Thyroid gland (tissue), 4 donors: ENCODE measurements at regions not wholly inside any gene's neighbourhood (a gene's known extent, or its start where the extent isn't known, plus 50 kb on each side); places are given as distances from the start of the nearest gene placed in this dataset.

Source experiments
- DNase-seq, 2 donors: peaks; one replicate each; pipeline ENCODE4 v3.0.0-alpha.2; 2019
- H3K27ac ChIP-seq, 3 donors: fragments of 200-600 bp; sonication (generic); 1 replicate in 2 of 3; 2 replicates in 1 of 3; pipeline ENCODE4 v1.5.1; 2016 to 2019; ENCODE audit warnings: mild to moderate bottlenecking in 1 of 3, moderate library complexity in 1 of 3
- H3K27me3 ChIP-seq: fragments of 200-600 bp; sonication (generic); one replicate; pipeline ENCODE4 v1.5.1; 2019
- H3K36me3 ChIP-seq, 2 donors: fragments of 200-600 bp; sonication (generic); one replicate each; pipeline ENCODE4 v1.5.1; 2016 to 2019
- H3K4me1 ChIP-seq, 2 donors: fragments of 200-600 bp; sonication (generic); one replicate each; pipeline ENCODE4 v1.5.1; 2017 to 2019
- H3K4me3 ChIP-seq, 3 donors: fragments of 200-600 bp; sonication (generic); replicated peaks in 1 of 3; 1 replicate in 2 of 3; 2 replicates in 1 of 3; pipeline ENCODE4 v1.5.1; 2016; ENCODE audit warnings: mild to moderate bottlenecking in 1 of 3
- H3K9me3 ChIP-seq: fragments of 200-600 bp; sonication (generic); one replicate; pipeline ENCODE4 v1.5.1; 2017
- POLR2A ChIP-seq, 2 donors: fragments of 450-650 bp; IDR thresholded peaks; one replicate each; pipeline ENCODE4 v1.6.1; 2017; ENCODE audit warnings: antibody characterized with exemption in 2 of 2, mild to moderate bottlenecking in 2 of 2, moderate library complexity in 1 of 2
- WGBS, 2 donors: methylation state at CpG; one replicate each; pipeline ENCODE4 v1.1.5; 2017; 5-methylcytosine and 5-hydroxymethylcytosine counted together
- intact Hi-C: fragments of 100-400 bp; cut with DNase I; formaldehyde crosslinking; loops from one replicate; pipeline ENCODE4 v1.15.1; 2023
- TF ChIP-seq, protein P1 (sequence below), 6 experiments: fragments of 200-600 bp in 3 of 6; fragments of 450-650 bp in 3 of 6; sonication (generic) in 3 of 6; IDR thresholded peaks; one replicate each; pipeline ENCODE4 v1.5.1; 2016 to 2019; ENCODE audit warnings: antibody characterized with exemption in 6 of 6, mild to moderate bottlenecking in 2 of 6, inconsistent platforms in 1 of 6, moderate library complexity in 1 of 6

- TF ChIP-seq, protein P1, sequence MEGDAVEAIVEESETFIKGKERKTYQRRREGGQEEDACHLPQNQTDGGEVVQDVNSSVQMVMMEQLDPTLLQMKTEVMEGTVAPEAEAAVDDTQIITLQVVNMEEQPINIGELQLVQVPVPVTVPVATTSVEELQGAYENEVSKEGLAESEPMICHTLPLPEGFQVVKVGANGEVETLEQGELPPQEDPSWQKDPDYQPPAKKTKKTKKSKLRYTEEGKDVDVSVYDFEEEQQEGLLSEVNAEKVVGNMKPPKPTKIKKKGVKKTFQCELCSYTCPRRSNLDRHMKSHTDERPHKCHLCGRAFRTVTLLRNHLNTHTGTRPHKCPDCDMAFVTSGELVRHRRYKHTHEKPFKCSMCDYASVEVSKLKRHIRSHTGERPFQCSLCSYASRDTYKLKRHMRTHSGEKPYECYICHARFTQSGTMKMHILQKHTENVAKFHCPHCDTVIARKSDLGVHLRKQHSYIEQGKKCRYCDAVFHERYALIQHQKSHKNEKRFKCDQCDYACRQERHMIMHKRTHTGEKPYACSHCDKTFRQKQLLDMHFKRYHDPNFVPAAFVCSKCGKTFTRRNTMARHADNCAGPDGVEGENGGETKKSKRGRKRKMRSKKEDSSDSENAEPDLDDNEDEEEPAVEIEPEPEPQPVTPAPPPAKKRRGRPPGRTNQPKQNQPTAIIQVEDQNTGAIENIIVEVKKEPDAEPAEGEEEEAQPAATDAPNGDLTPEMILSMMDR (IDR thresholded peaks at IDR 0.05) = no peak
- TF ChIP-seq POLR2A (IDR thresholded peaks at IDR 0.05) = no peak
- Histone ChIP-seq H3K4me1 (no peaks in the 10 kb centered on the region), H3K27ac (no peak overlapping the region), H3K36me3 (no peaks in the 10 kb centered on the region), H3K27me3 (no peaks in the 10 kb centered on the region), H3K9me3 (no peaks in the 10 kb centered on the region), H3K4me3 (no peak overlapping the region)
- intact Hi-C loops = no loop called here
- DNase-seq = no peak
- 80 to 87% methylated on average over 3 of the region's 3 CpGs for WGBS, 2 donors
Observed at GRCh38 chr1:177772386-177772960, 197.4 kb downstream of the SEC16B start.

GRCh38 chr1:177771688-177772087 lies 198.2 kb downstream of the SEC16B start:
- no peaks in the 10 kb centered on the region for H3K4me1 ChIP-seq
- H3K36me3 ChIP-seq = no peaks in the 10 kb centered on the region
- 72 to 85% methylated on average over 2 of the region's 2 CpGs for WGBS, 2 donors
- intact Hi-C loops = no loop called here
- TF ChIP-seq POLR2A (IDR thresholded peaks at IDR 0.05) = no peak
- TF ChIP-seq, protein P1 (IDR thresholded peaks at IDR 0.05) = no peak
- no peak for DNase-seq
- H3K27ac ChIP-seq = no peak overlapping the region
- H3K4me3 ChIP-seq = no peak overlapping the region
- no peaks in the 10 kb centered on the region for H3K27me3 ChIP-seq
- no peaks in the 10 kb centered on the region for H3K9me3 ChIP-seq

DNA sequence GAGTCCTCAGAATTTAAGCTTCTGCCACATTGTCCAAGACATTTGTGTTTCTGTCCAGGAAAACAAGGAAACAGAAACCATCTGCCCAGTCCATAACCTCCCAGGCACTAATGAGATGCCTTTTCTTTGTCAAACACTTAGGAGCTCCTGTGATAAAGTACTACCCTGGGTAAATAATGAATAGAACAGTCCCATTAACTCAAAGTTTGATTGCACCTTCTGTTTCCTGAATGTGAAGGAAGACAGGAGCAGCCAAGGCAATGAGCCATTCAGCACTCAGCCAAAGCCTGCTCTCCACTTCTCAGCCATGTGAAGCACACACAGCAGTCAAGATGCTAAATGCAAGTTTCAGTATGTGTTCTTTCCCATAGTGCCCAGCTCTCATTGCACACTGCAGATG lies 199.8 kb downstream of the SEC16B start:
- DNase-seq = no peak
- Histone ChIP-seq H3K4me3 (no peak overlapping the region), H3K36me3 (no peaks in the 10 kb centered on the region), H3K27me3 (no peaks in the 10 kb centered on the region), H3K9me3 (no peaks in the 10 kb centered on the region), H3K27ac (no peak overlapping the region), H3K4me1 (no peaks in the 10 kb centered on the region)
- no peak for TF ChIP-seq POLR2A (IDR thresholded peaks at IDR 0.05)
- TF ChIP-seq, protein P1 (IDR thresholded peaks at IDR 0.05) = no peak
- intact Hi-C loops = no loop called here

GRCh38 chr1:177755851-177756560 lies 213.9 kb downstream of the SEC16B start:
- Histone ChIP-seq H3K36me3 (no peaks in the 10 kb centered on the region), H3K4me1 (no peaks in the 10 kb centered on the region), H3K27me3 (no peaks in the 10 kb centered on the region), H3K4me3 (no peak overlapping the region), H3K27ac (no peak overlapping the region), H3K9me3 (no peaks in the 10 kb centered on the region)
- TF ChIP-seq, protein P1 (IDR thresholded peaks at IDR 0.05) = no peak
- TF ChIP-seq POLR2A (IDR thresholded peaks at IDR 0.05) = no peak
- WGBS, 2 donors = 61 to 67% methylated on average over 7 of the region's 7 CpGs
- intact Hi-C loops = no loop called here
- DNase-seq = no peak

DNA sequence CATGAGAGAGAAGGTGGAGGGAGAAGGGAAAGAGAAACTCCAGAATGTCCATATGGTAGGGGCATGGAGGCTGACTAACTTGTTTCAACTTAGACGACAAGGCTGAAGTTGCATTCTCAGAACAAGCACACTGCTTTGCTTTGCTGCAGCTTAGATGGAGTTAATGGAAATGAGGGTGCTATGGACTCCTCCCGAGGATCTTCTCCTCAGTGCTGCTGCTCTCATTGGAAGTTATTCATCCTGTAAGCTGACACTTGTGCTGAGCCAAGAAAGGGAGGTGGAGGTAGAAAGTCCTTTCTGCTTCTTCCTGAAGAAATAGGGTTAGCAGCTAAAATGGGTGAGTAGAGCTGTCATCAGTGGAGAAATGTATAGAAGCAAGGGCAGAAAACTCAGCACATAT lies 215.3 kb downstream of the SEC16B start:
- Histone ChIP-seq H3K27ac (no peak overlapping the region), H3K9me3 (no peaks in the 10 kb centered on the region), H3K27me3 (no peaks in the 10 kb centered on the region), H3K36me3 (no peaks in the 10 kb centered on the region), H3K4me3 (no peak overlapping the region), H3K4me1 (no peaks in the 10 kb centered on the region)
- no peak for TF ChIP-seq POLR2A (IDR thresholded peaks at IDR 0.05)
- TF ChIP-seq, protein P1 (IDR thresholded peaks at IDR 0.05) = no peak
- 17 to 35% methylated on average over 2 of the region's 2 CpGs for WGBS, 2 donors
- intact Hi-C loops = no loop called here
- DNase-seq = no peak
